ENCODE measurements at regions not wholly inside any gene's neighbourhood (a gene's known extent, or its start where the extent isn't known, plus 50 kb on each side); places are given as distances from the start of the nearest gene placed in this dataset.

- H3K27ac Mint-ChIP-seq: no peak overlapping the region
These were observed 328.5 kb upstream of the GOLIM4 start for GRCh38 chr3:168424059-168424734.

GRCh38 chr3:168422843-168423242 lies 327.1 kb upstream of the GOLIM4 start:
- Histone ChIP-seq H3K9ac (ENCODE audit: extremely low read depth, low read length, poor library complexity, severe bottlenecking) (no peak overlapping the region), H3K4me1 (ENCODE audit: control insufficient read depth, insufficient read depth, low read length) (no peaks in the 10 kb centered on the region), H3K27ac (ENCODE audit: low read depth, low read length) (no peak overlapping the region), H3K27me3 (ENCODE audit: control insufficient read depth, insufficient read depth, low read length, poor library complexity, severe bottlenecking) (no peaks in the 10 kb centered on the region), H3K36me3 (ENCODE audit: control insufficient read depth, insufficient read depth, low read length) (no peaks in the 10 kb centered on the region), H3K9me3 (ENCODE audit: control insufficient read depth, low read length) (no peaks in the 10 kb centered on the region), H3K4me3 (ENCODE audit: low read length) (no peak overlapping the region)
- peaks cover 4% of the 10 kb centered on the region for H3K4me1 Mint-ChIP-seq
- WGBS, 2 experiments (ENCODE audit: insufficient coverage in 1 of 2, insufficient read length in 1 of 2): 83 to 96% methylated on average over 1 of the region's 1 CpG
- no peak overlapping the region for H3K27ac Mint-ChIP-seq
- H3K9me3 Mint-ChIP-seq: no peaks in the 10 kb centered on the region
- no peaks in the 10 kb centered on the region for H3K27me3 Mint-ChIP-seq (ENCODE audit: insufficient read depth)
- no peaks in the 10 kb centered on the region for H3K36me3 Mint-ChIP-seq (ENCODE audit: low read depth)
- no peak for DNase-seq
- no peak for TF ChIP-seq CTCF (conservative IDR thresholded peaks at IDR 0.05)
- no peak overlapping the region for H3K4me3 Mint-ChIP-seq

More at GRCh38 chr3:168424059-168424734, 328.5 kb upstream of the GOLIM4 start:
- H3K9me3 ChIP-seq (ENCODE audit: control insufficient read depth, low read length): no peaks in the 10 kb centered on the region
- H3K27ac ChIP-seq (ENCODE audit: low read depth, low read length): no peak overlapping the region
- H3K36me3 ChIP-seq (ENCODE audit: control insufficient read depth, insufficient read depth, low read length): no peaks in the 10 kb centered on the region
- Mint-ChIP-seq H3K4me1 (no peaks in the 10 kb centered on the region), H3K27me3 (ENCODE audit: insufficient read depth) (no peaks in the 10 kb centered on the region), H3K36me3 (ENCODE audit: low read depth) (no peaks in the 10 kb centered on the region), H3K9me3 (no peaks in the 10 kb centered on the region), H3K4me3 (no peak overlapping the region)
- 91% methylated on average over 4 of the region's 4 CpGs; no CpG with 5 or more reads in 1 of the 2 experiments for WGBS, 2 experiments (ENCODE audit: insufficient coverage in 1 of 2, insufficient read length in 1 of 2)
- H3K4me3 ChIP-seq (ENCODE audit: low read length): no peak overlapping the region
- H3K4me1 ChIP-seq (ENCODE audit: control insufficient read depth, insufficient read depth, low read length): no peaks in the 10 kb centered on the region
- TF ChIP-seq CTCF (conservative IDR thresholded peaks at IDR 0.05): no peak
- no peaks in the 10 kb centered on the region for H3K27me3 ChIP-seq (ENCODE audit: control insufficient read depth, insufficient read depth, low read length, poor library complexity, severe bottlenecking)
- DNase-seq: no peak
- no peak overlapping the region for H3K9ac ChIP-seq (ENCODE audit: extremely low read depth, low read length, poor library complexity, severe bottlenecking)

GRCh38 chr3:168419091-168419490 lies 323.4 kb upstream of the GOLIM4 start:
- no peak for DNase-seq
- Mint-ChIP-seq H3K9me3 (no peaks in the 10 kb centered on the region), H3K4me1 (peaks cover 4% of the 10 kb centered on the region), H3K27me3 (ENCODE audit: insufficient read depth) (no peaks in the 10 kb centered on the region), H3K4me3 (no peak overlapping the region), H3K36me3 (ENCODE audit: low read depth) (no peaks in the 10 kb centered on the region), H3K27ac (no peak overlapping the region)
- Histone ChIP-seq H3K27me3 (ENCODE audit: control insufficient read depth, insufficient read depth, low read length, poor library complexity, severe bottlenecking) (no peaks in the 10 kb centered on the region), H3K4me3 (ENCODE audit: low read length) (no peak overlapping the region), H3K9me3 (ENCODE audit: control insufficient read depth, low read length) (no peaks in the 10 kb centered on the region), H3K4me1 (ENCODE audit: control insufficient read depth, insufficient read depth, low read length) (no peaks in the 10 kb centered on the region), H3K36me3 (ENCODE audit: control insufficient read depth, insufficient read depth, low read length) (no peaks in the 10 kb centered on the region), H3K9ac (ENCODE audit: extremely low read depth, low read length, poor library complexity, severe bottlenecking) (no peak overlapping the region), H3K27ac (ENCODE audit: low read depth, low read length) (no peak overlapping the region)
- no peak for TF ChIP-seq CTCF (conservative IDR thresholded peaks at IDR 0.05)
- WGBS, 2 experiments (ENCODE audit: insufficient coverage in 1 of 2, insufficient read length in 1 of 2): 96% methylated on average over 2 of the region's 2 CpGs; no CpG with 5 or more reads in 1 of the 2 experiments

Data from endodermal cell (in vitro differentiated cells).